ENCODE measurements at regions not wholly inside any gene's neighbourhood (a gene's known extent, or its start where the extent isn't known, plus 50 kb on each side); places are given as distances from the start of the nearest gene placed in this dataset.

- Histone ChIP-seq H3K27ac (no peak overlapping the region), H3K9me3 (no peaks in the 10 kb centered on the region), H3K27me3 (no peaks in the 10 kb centered on the region), H3K36me3 (no peaks in the 10 kb centered on the region), H3K4me3 (no peak overlapping the region), H3K4me1 (no peaks in the 10 kb centered on the region)
- intact Hi-C loops (cut with DNase I), result no loop called here
- ATAC-seq (no peak), DNase-seq (no peak)
- no peak for TF ChIP-seq CTCF (IDR thresholded peaks at IDR 0.05)
These were observed 744.2 kb downstream of the MTRR start for GRCh38 chr5:8613078-8613685.

GRCh38 chr5:8615142-8615858 is 746.4 kb downstream of the MTRR start:
- no peaks in the 10 kb centered on the region for H3K4me1 ChIP-seq
- no peaks in the 10 kb centered on the region for H3K36me3 ChIP-seq
- intact Hi-C loops (cut with DNase I), result no loop called here
- no peak overlapping the region for H3K27ac ChIP-seq
- no peaks in the 10 kb centered on the region for H3K27me3 ChIP-seq
- ATAC-seq, result no peak
- no peak for DNase-seq
- H3K4me3 ChIP-seq, result no peak overlapping the region
- H3K9me3 ChIP-seq, result no peaks in the 10 kb centered on the region
- TF ChIP-seq CTCF (IDR thresholded peaks at IDR 0.05), result no peak

GRCh38 chr5:8628521-8628920 is 759.6 kb downstream of the MTRR start:
- Histone ChIP-seq H3K4me1 (no peaks in the 10 kb centered on the region), H3K36me3 (no peaks in the 10 kb centered on the region), H3K9me3 (peaks cover 0 to 6% of the 10 kb centered on the region in 2 donors), H3K4me3 (no peak overlapping the region), H3K27ac (no peak overlapping the region), H3K27me3 (no peaks in the 10 kb centered on the region)
- ATAC-seq, result no peak
- intact Hi-C loops (cut with DNase I), result no loop called here
- no peak for DNase-seq
- TF ChIP-seq CTCF (IDR thresholded peaks at IDR 0.05), result no peak

- no peaks in the 10 kb centered on the region for H3K36me3 ChIP-seq
- peaks cover 0 to 6% of the 10 kb centered on the region in 2 donors for H3K9me3 ChIP-seq
- no peak for TF ChIP-seq CTCF (IDR thresholded peaks at IDR 0.05)
- no peak for ATAC-seq
- no peak overlapping the region for H3K4me3 ChIP-seq
- no peaks in the 10 kb centered on the region for H3K27me3 ChIP-seq
- DNase-seq, result no peak
- intact Hi-C loops (cut with DNase I), result no loop called here
- H3K4me1 ChIP-seq, result no peaks in the 10 kb centered on the region
- H3K27ac ChIP-seq, result no peak overlapping the region
These were observed 764.3 kb downstream of the MTRR start for GRCh38 chr5:8633259-8633658.

GRCh38 chr5:8633696-8634095 is 764.7 kb downstream of the MTRR start:
- H3K9me3 ChIP-seq, result peaks cover 0 to 3% of the 10 kb centered on the region in 2 donors
- intact Hi-C loops (cut with DNase I), result no loop called here
- no peak overlapping the region for H3K4me3 ChIP-seq
- no peaks in the 10 kb centered on the region for H3K27me3 ChIP-seq
- no peaks in the 10 kb centered on the region for H3K36me3 ChIP-seq
- no peak for ATAC-seq
- no peak for DNase-seq
- H3K27ac ChIP-seq, result no peak overlapping the region
- no peaks in the 10 kb centered on the region for H3K4me1 ChIP-seq
- TF ChIP-seq CTCF (IDR thresholded peaks at IDR 0.05), result no peak

All from left lung (tissue), 4 donors.